Caco-2 (cell line): ENCODE measurements at regions not wholly inside any gene's neighbourhood (a gene's known extent, or its start where the extent isn't known, plus 50 kb on each side); places are given as distances from the start of the nearest gene placed in this dataset.

Experiments
- BruUV-seq: library from RNA; stranded (reverse); fragments of 400-500 nt; replicated peaks from 2 replicates; lab custom pipeline; 2021; lab: Mats Ljungman, UMichigan
- CTCF ChIA-PET: fragments of 300-600 bp; sonication (Branson Sonifier 250); formaldehyde crosslinking; loops from one replicate; lab custom pipeline; 2022; ENCODE audit warnings: antibody characterized with exemption; lab: Charles Lee
- POLR2A ChIA-PET: fragments of 300-600 bp; sonication (Branson Sonifier 250); formaldehyde crosslinking; loops from one replicate; lab custom pipeline; 2022; ENCODE audit warnings: antibody characterized with exemption; lab: Charles Lee
- DNase-seq, 2 experiments: peaks; one replicate each; pipeline versions ENCODE4 v3.0.0 to v3.0.0-alpha.2; 2020 to 2022
- H3K27me3 ChIP-seq: replicated peaks from 2 replicates; pipeline ENCODE4 v1.6.0; 2011; ENCODE audit warnings: low read length; ENCODE audit not compliant: control insufficient read depth, insufficient read depth
- H3K36me3 ChIP-seq: 2 replicates; pipeline ENCODE4 v1.5.1; 2011; ENCODE audit warnings: low read length; ENCODE audit not compliant: control insufficient read depth, insufficient read depth
- H3K4me1 ChIP-seq: fragments of 250-450 bp; sonication (Bioruptor Pico); 2 replicates; pipeline ENCODE4 v1.5.1; 2020; ENCODE audit warnings: mild to moderate bottlenecking
- H3K4me3 ChIP-seq: 2 replicates; pipeline ENCODE4 v1.5.1; 2011; ENCODE audit warnings: low read depth, mild to moderate bottlenecking, control low read depth, low read length
- H3K9me3 ChIP-seq: fragments of 250-450 bp; sonication (Bioruptor Pico); 2 replicates; pipeline ENCODE4 v1.5.1; 2020; ENCODE audit warnings: mild to moderate bottlenecking, moderate library complexity
- H3K27ac Mint-ChIP-seq: one replicate; pipeline ENCODE4 v1.8.0; 2022; ENCODE audit warnings: mixed read lengths; ENCODE audit not compliant: unreplicated experiment
- H3K27me3 Mint-ChIP-seq: one replicate; pipeline ENCODE4 v1.8.0; 2022; ENCODE audit warnings: mixed read lengths; ENCODE audit not compliant: insufficient read depth, unreplicated experiment
- H3K36me3 Mint-ChIP-seq: one replicate; pipeline ENCODE4 v1.8.0; 2022; ENCODE audit warnings: mild to moderate bottlenecking, mixed read lengths; ENCODE audit not compliant: insufficient read depth, unreplicated experiment
- H3K4me1 Mint-ChIP-seq: one replicate; pipeline ENCODE4 v1.8.0; 2022; ENCODE audit warnings: low read depth, mixed read lengths; ENCODE audit not compliant: unreplicated experiment
- H3K4me3 Mint-ChIP-seq: one replicate; pipeline ENCODE4 v1.8.0; 2022; ENCODE audit warnings: mild to moderate bottlenecking, moderate library complexity, mixed read lengths; ENCODE audit not compliant: unreplicated experiment
- H3K9me3 Mint-ChIP-seq: one replicate; pipeline ENCODE4 v1.8.0; 2022; ENCODE audit warnings: mixed read lengths; ENCODE audit not compliant: unreplicated experiment
- intact Hi-C: fragments of 100-400 bp; cut with micrococcal nuclease; formaldehyde crosslinking; loops from one replicate; pipeline ENCODE4 v1.10.0; 2022; ENCODE audit not compliant: unreplicated experiment
- TF ChIP-seq, protein P1 (sequence below), 2 experiments: fragments of 200-600 bp in 1 of 2; IDR thresholded peaks; 1 replicate in 1 of 2; 2 replicates in 1 of 2; pipeline versions ENCODE4 v1.5.1 to v1.8.0; 2011 to 2022; ENCODE audit warnings: antibody characterized with exemption in 1 of 2, control low read depth in 1 of 2, inconsistent platforms in 1 of 2, low read depth in 1 of 2, low read length in 1 of 2, mild to moderate bottlenecking in 1 of 2, moderate library complexity in 1 of 2; ENCODE audit not compliant: insufficient read depth in 1 of 2, severe bottlenecking in 1 of 2, unreplicated experiment in 1 of 2

DNA sequence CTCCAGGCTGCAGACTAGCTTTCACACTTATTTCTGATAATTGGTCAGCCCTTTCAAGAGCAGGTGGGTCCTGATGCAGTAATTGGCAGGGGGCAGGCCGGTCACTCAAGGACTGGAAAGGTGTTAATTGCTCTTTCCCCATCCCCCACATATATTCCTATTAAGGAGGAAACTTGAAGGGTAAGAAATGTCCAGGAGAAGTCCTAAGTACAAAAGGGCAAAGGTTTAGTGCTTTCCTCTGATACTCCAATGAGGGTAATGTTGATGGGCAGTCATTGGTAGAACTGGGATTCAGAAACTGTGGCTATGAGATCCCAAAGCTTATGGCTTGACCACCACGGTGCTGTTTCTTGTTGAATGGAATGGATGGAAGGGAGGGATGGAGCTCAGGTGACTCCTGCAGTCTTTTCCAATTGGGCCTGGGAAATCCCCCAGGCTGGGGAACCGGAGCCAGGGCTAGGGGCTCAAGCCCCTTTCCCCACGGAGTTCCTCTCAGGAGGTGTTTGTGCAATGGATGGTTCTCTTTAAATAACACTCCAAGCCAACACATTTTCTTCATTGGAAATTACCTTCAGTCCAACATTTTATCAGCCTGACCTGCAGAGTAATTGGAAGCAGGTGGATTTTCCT is 103.2 kb upstream of the ALDH1B1 start:
- H3K4me3 Mint-ChIP-seq, result no peak overlapping the region
- ChIA-PET CTCF (no interaction called here), POLR2A (no interaction called here)
- Histone ChIP-seq H3K27me3 (no peaks in the 10 kb centered on the region), H3K4me1 (no peaks in the 10 kb centered on the region), H3K36me3 (no peaks in the 10 kb centered on the region), H3K4me3 (no peak overlapping the region), H3K9me3 (no peaks in the 10 kb centered on the region)
- no peak for DNase-seq
- peaks cover 3% of the 10 kb centered on the region for H3K27me3 Mint-ChIP-seq
- TF ChIP-seq, protein P1, sequence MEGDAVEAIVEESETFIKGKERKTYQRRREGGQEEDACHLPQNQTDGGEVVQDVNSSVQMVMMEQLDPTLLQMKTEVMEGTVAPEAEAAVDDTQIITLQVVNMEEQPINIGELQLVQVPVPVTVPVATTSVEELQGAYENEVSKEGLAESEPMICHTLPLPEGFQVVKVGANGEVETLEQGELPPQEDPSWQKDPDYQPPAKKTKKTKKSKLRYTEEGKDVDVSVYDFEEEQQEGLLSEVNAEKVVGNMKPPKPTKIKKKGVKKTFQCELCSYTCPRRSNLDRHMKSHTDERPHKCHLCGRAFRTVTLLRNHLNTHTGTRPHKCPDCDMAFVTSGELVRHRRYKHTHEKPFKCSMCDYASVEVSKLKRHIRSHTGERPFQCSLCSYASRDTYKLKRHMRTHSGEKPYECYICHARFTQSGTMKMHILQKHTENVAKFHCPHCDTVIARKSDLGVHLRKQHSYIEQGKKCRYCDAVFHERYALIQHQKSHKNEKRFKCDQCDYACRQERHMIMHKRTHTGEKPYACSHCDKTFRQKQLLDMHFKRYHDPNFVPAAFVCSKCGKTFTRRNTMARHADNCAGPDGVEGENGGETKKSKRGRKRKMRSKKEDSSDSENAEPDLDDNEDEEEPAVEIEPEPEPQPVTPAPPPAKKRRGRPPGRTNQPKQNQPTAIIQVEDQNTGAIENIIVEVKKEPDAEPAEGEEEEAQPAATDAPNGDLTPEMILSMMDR (IDR thresholded peaks at IDR 0.05; ENCODE audit: insufficient read depth in 1 of 2, low read depth in 1 of 2, low read length in 1 of 2, severe bottlenecking in 1 of 2, unreplicated experiment in 1 of 2), result no peak
- H3K4me1 Mint-ChIP-seq, result no peaks in the 10 kb centered on the region
- H3K9me3 Mint-ChIP-seq, result no peaks in the 10 kb centered on the region
- no peak overlapping the region for H3K27ac Mint-ChIP-seq
- BruUV-seq, result no TSS peak
- intact Hi-C loops, result no loop called here
- H3K36me3 Mint-ChIP-seq, result no peaks in the 10 kb centered on the region

DNA sequence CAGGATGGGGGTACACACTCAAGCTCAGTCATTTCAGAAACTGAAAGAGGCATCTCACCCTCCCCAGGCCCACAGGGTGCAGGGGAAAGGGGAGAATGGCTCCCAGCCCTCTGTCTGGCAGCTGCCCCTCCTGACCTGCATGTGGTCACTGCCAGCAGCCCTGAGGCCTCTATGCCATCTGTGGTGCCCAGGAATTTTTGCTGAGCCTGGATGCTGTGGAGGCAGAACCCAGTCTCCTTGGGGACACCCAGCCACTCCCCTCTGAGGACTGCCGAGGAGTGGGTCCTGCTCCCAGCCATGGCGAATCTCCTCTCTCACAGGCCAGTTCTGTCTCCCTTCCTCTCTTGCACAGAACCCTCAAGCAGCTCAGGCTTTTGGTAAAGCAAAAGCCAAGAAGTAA is 104.0 kb upstream of the ALDH1B1 start:
- no peak overlapping the region for H3K4me3 Mint-ChIP-seq
- Histone ChIP-seq H3K4me1 (no peaks in the 10 kb centered on the region), H3K4me3 (no peak overlapping the region), H3K9me3 (no peaks in the 10 kb centered on the region), H3K27me3 (no peaks in the 10 kb centered on the region), H3K36me3 (no peaks in the 10 kb centered on the region)
- H3K4me1 Mint-ChIP-seq, result no peaks in the 10 kb centered on the region
- no peaks in the 10 kb centered on the region for H3K9me3 Mint-ChIP-seq
- no peak overlapping the region for H3K27ac Mint-ChIP-seq
- TF ChIP-seq, protein P1 (IDR thresholded peaks at IDR 0.05; ENCODE audit: insufficient read depth in 1 of 2, low read depth in 1 of 2, low read length in 1 of 2, severe bottlenecking in 1 of 2, unreplicated experiment in 1 of 2), result no peak
- intact Hi-C loops, result no loop called here
- ChIA-PET CTCF (no interaction called here), POLR2A (no interaction called here)
- no peaks in the 10 kb centered on the region for H3K36me3 Mint-ChIP-seq
- no peak for DNase-seq
- H3K27me3 Mint-ChIP-seq, result peaks cover 3% of the 10 kb centered on the region
- BruUV-seq, result no TSS peak

DNA sequence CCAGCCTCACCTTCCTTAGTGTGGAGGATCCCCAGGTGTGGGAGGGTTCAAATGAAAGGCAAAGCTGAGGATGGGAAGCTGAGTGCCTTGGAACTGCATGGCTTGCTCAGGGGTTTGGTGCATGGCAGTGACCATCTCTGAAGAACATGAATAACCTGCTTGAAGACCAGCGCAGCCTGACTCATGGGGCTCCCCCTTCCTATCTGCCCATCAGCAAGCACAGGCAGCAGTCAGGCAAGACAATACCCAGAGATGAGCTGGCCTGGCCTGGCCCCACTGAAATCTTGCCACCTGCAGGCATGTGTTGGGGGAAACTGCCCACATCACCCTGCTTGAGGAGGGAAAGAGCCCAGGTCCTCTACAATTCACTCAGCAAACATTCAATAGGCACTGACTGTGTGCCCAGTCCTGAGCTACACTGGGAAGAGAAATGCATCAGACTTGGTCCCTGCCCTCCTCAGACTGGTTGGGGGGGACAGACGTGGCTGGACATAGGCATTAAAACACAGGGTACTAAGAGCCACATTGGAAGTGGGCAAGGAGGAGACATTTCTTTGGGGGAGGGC is 105.0 kb upstream of the ALDH1B1 start:
- intact Hi-C loops, result no loop called here
- Mint-ChIP-seq H3K36me3 (no peaks in the 10 kb centered on the region), H3K4me1 (no peaks in the 10 kb centered on the region), H3K27me3 (peaks cover 3% of the 10 kb centered on the region), H3K4me3 (no peak overlapping the region), H3K27ac (no peak overlapping the region), H3K9me3 (no peaks in the 10 kb centered on the region)
- BruUV-seq, result no TSS peak
- Histone ChIP-seq H3K27me3 (no peaks in the 10 kb centered on the region), H3K4me3 (no peak overlapping the region), H3K9me3 (no peaks in the 10 kb centered on the region), H3K36me3 (no peaks in the 10 kb centered on the region), H3K4me1 (no peaks in the 10 kb centered on the region)
- TF ChIP-seq, protein P1 (IDR thresholded peaks at IDR 0.05; ENCODE audit: insufficient read depth in 1 of 2, low read depth in 1 of 2, low read length in 1 of 2, severe bottlenecking in 1 of 2, unreplicated experiment in 1 of 2), result no peak
- POLR2A ChIA-PET, result no interaction called here
- no peak for DNase-seq
- CTCF ChIA-PET, result no interaction called here
